Left cardiac atrium (tissue), 4 donors: ENCODE measurements at regions not wholly inside any gene's neighbourhood (a gene's known extent, or its start where the extent isn't known, plus 50 kb on each side); places are given as distances from the start of the nearest gene placed in this dataset.
"Not testable (repeated sequence)": the region's sequence is repeated elsewhere in the genome, so short reads cannot be mapped to it uniquely, and the experiment has no call there.

Source experiments
- ATAC-seq, 2 donors: fragments of 200-7000 bp; cut with Tn5 transposase; one replicate each; pipeline ENCODE4 v1.9.1; 2020; ENCODE audit warnings: mild to moderate bottlenecking in 2 of 2, moderate library complexity in 2 of 2
- DNase-seq: peaks from one replicate; pipeline ENCODE4 v3.0.0-alpha.2; 2020
- intact Hi-C, 2 donors: fragments of 100-400 bp; cut with DNase I; formaldehyde crosslinking; loops; one replicate each; pipeline versions ENCODE4 v1.14.1 to v1.15.1; 2022 to 2023
- donor health status: DM: no; HTN: yes; CAD: no.
- donor health status: DM: no; HTN: yes; CAD: no; lungs with severe emphysema.
- donor health status: DM: yes; HTN: yes; CAD: no.
- donor health status: Dilated cardiomyopathy.

- DNase-seq = no peak
- intact Hi-C loops = loop anchor here in 1 of 2 donors (10.0 kb wide), 1 partner anchor 57 kb away; no protein-coding TSS in a partner anchor
- peak in 1 of 2 donors; percentile 53 for ATAC-seq
Observed at GRCh38 chr18:4807604-4808293, 352.6 kb upstream of the DLGAP1 start.

GRCh38 chr18:4806331-4806730, 351.2 kb upstream of the DLGAP1 start:
- intact Hi-C loops = loop anchor here in 1 of 2 donors (10.0 kb wide), 1 partner anchor 58 kb away; no protein-coding TSS in a partner anchor
- DNase-seq (no peak), ATAC-seq (no peak)

GRCh38 chr18:4802296-4802695, 347.2 kb upstream of the DLGAP1 start:
- intact Hi-C loops = loop anchor here in 1 of 2 donors (10.0 kb wide), 1 partner anchor 63 kb away; no protein-coding TSS in a partner anchor
- no peak for DNase-seq
- no peak for ATAC-seq

GRCh38 chr18:4801151-4801550, 346.0 kb upstream of the DLGAP1 start:
- ATAC-seq (no peak), DNase-seq (no peak)
- intact Hi-C loops = loop anchor here in 1 of 2 donors (10.0 kb wide), 1 partner anchor 64 kb away; no protein-coding TSS in a partner anchor

- intact Hi-C loops = no loop called here
- ATAC-seq (no peak), DNase-seq (no peak)
Observed at GRCh38 chr18:4797002-4797685, 342.0 kb upstream of the DLGAP1 start.

- DNase-seq (no peak), ATAC-seq (no peak)
- intact Hi-C loops = no loop called here
Observed at GRCh38 chr18:4789506-4789905, 334.4 kb upstream of the DLGAP1 start.

- DNase-seq (no peak), ATAC-seq (no peak)
- intact Hi-C loops = no loop called here
Observed at GRCh38 chr18:4781873-4782272, 326.8 kb upstream of the DLGAP1 start.

GRCh38 chr18:4765401-4765800, 310.3 kb upstream of the DLGAP1 start:
- no peak for DNase-seq
- intact Hi-C loops = no loop called here
- ATAC-seq = no peak

- DNase-seq = no peak
Observed at GRCh38 chr18:4762330-4762729, 307.2 kb upstream of the DLGAP1 start.

GRCh38 chr18:4758980-4759379, 303.9 kb upstream of the DLGAP1 start:
- intact Hi-C loops = no loop called here
- ATAC-seq = no peak

More at GRCh38 chr18:4762330-4762729, 307.2 kb upstream of the DLGAP1 start:
- ATAC-seq = no peak
- intact Hi-C loops = no loop called here

GRCh38 chr18:4755848-4756247, 300.7 kb upstream of the DLGAP1 start:
- ATAC-seq = no peak
- intact Hi-C loops = no loop called here
- no peak for DNase-seq

More at GRCh38 chr18:4758980-4759379, 303.9 kb upstream of the DLGAP1 start:
- DNase-seq = no peak

GRCh38 chr18:4753151-4753550, 298.0 kb upstream of the DLGAP1 start:
- intact Hi-C loops, ATAC-seq, DNase-seq: not testable (repeated sequence)

- intact Hi-C loops = no loop called here
- no peak for ATAC-seq
- no peak for DNase-seq
Observed at GRCh38 chr18:4751523-4751922, 296.4 kb upstream of the DLGAP1 start.

- ATAC-seq = no peak
- intact Hi-C loops = no loop called here
- DNase-seq = no peak
Observed at GRCh38 chr18:4750393-4751346, 295.6 kb upstream of the DLGAP1 start.

- ATAC-seq (no peak), DNase-seq (no peak)
- intact Hi-C loops = no loop called here
Observed at GRCh38 chr18:4748975-4749374, 293.9 kb upstream of the DLGAP1 start.

GRCh38 chr18:4734903-4735302, 279.8 kb upstream of the DLGAP1 start:
- no peak for DNase-seq
- ATAC-seq = no peak
- intact Hi-C loops = no loop called here

- intact Hi-C loops = no loop called here
Observed at GRCh38 chr18:4734021-4734420, 278.9 kb upstream of the DLGAP1 start.

GRCh38 chr18:4721545-4721944, 266.4 kb upstream of the DLGAP1 start:
- intact Hi-C loops = no loop called here
- ATAC-seq = no peak
- DNase-seq = no peak

More at GRCh38 chr18:4734021-4734420, 278.9 kb upstream of the DLGAP1 start:
- DNase-seq = no peak
- no peak for ATAC-seq

- intact Hi-C loops = no loop called here
- DNase-seq (no peak), ATAC-seq (no peak)
Observed at GRCh38 chr18:4720518-4720917, 265.4 kb upstream of the DLGAP1 start.
